Colonic mucosa (tissue), 4 donors: ENCODE measurements at regions not wholly inside any gene's neighbourhood (a gene's known extent, or its start where the extent isn't known, plus 50 kb on each side); places are given as distances from the start of the nearest gene placed in this dataset.

Experiments used
- DNase-seq: peaks from one replicate; pipeline ENCODE4 v3.0.0-alpha.2; 2020
- H3K27ac ChIP-seq: fragments of 200-600 bp; one replicate; pipeline ENCODE4 v1.8.0; 2021
- H3K27me3 ChIP-seq: fragments of 200-600 bp; one replicate; pipeline ENCODE4 v1.8.0; 2021
- H3K36me3 ChIP-seq: fragments of 200-600 bp; one replicate; pipeline ENCODE4 v1.8.0; 2021
- H3K4me1 ChIP-seq: fragments of 200-600 bp; one replicate; pipeline ENCODE4 v1.8.0; 2021; ENCODE audit warnings: mild to moderate bottlenecking
- H3K4me3 ChIP-seq: fragments of 200-600 bp; one replicate; pipeline ENCODE4 v1.8.0; 2021
- H3K9ac ChIP-seq, 2 donors: one replicate each; pipeline ENCODE4 v1.7.0; 2013; ENCODE audit warnings: control low read depth in 2 of 2, low read depth in 2 of 2, low read length in 2 of 2
- H3K9me3 ChIP-seq: fragments of 200-600 bp; one replicate; pipeline ENCODE4 v1.8.0; 2021
- CTCF ChIP-seq: fragments of 200-600 bp; IDR thresholded peaks from one replicate; pipeline ENCODE4 v1.8.0; 2022; ENCODE audit warnings: antibody characterized with exemption, mild to moderate bottlenecking
- intact Hi-C: fragments of 100-400 bp; cut with DNase I; formaldehyde crosslinking; loops from one replicate; pipeline ENCODE4 v1.14.1; 2022
- donor health status: healthy.
- donor health status: DM: no; HTN: no; CAD: no.
- donor health status: DM: no; HTN: no; CAD: no.

GRCh38 chr6:4243237-4243636, 107.9 kb upstream of the ECI2 start:
- Histone ChIP-seq H3K4me1 (no peaks in the 10 kb centered on the region), H3K27ac (no peak overlapping the region), H3K4me3 (no peak overlapping the region), H3K36me3 (no peaks in the 10 kb centered on the region), H3K9me3 (no peaks in the 10 kb centered on the region), H3K27me3 (no peaks in the 10 kb centered on the region), H3K9ac (no peak overlapping the region)
- no peak for TF ChIP-seq CTCF
- intact Hi-C loops = no loop called here
- no peak for DNase-seq

- no peak overlapping the region for H3K9ac ChIP-seq
- no peak for TF ChIP-seq CTCF
- H3K27ac ChIP-seq = no peak overlapping the region
- no peaks in the 10 kb centered on the region for H3K9me3 ChIP-seq
- intact Hi-C loops = no loop called here
- no peak for DNase-seq
- no peak overlapping the region for H3K4me3 ChIP-seq
- H3K4me1 ChIP-seq = no peaks in the 10 kb centered on the region
- no peaks in the 10 kb centered on the region for H3K27me3 ChIP-seq
- no peaks in the 10 kb centered on the region for H3K36me3 ChIP-seq
These were observed 107.2 kb upstream of the ECI2 start for GRCh38 chr6:4242601-4243000.

GRCh38 chr6:4240148-4240547, 104.8 kb upstream of the ECI2 start:
- TF ChIP-seq CTCF = no peak
- Histone ChIP-seq H3K27me3 (no peaks in the 10 kb centered on the region), H3K36me3 (no peaks in the 10 kb centered on the region), H3K27ac (no peak overlapping the region), H3K4me1 (no peaks in the 10 kb centered on the region), H3K4me3 (no peak overlapping the region), H3K9ac (no peak overlapping the region), H3K9me3 (no peaks in the 10 kb centered on the region)
- intact Hi-C loops = no loop called here
- no peak for DNase-seq

- Histone ChIP-seq H3K27ac (no peak overlapping the region), H3K36me3 (no peaks in the 10 kb centered on the region), H3K9ac (no peak overlapping the region), H3K9me3 (no peaks in the 10 kb centered on the region), H3K27me3 (no peaks in the 10 kb centered on the region), H3K4me3 (no peak overlapping the region), H3K4me1 (no peaks in the 10 kb centered on the region)
- intact Hi-C loops = no loop called here
- no peak for DNase-seq
- no peak for TF ChIP-seq CTCF
These were observed 89.9 kb upstream of the ECI2 start for GRCh38 chr6:4225161-4225872.

- Histone ChIP-seq H3K27ac (no peak overlapping the region), H3K4me1 (no peaks in the 10 kb centered on the region), H3K9ac (no peak overlapping the region), H3K36me3 (no peaks in the 10 kb centered on the region), H3K4me3 (no peak overlapping the region), H3K27me3 (no peaks in the 10 kb centered on the region), H3K9me3 (no peaks in the 10 kb centered on the region)
- no peak for DNase-seq
- intact Hi-C loops = no loop called here
- no peak for TF ChIP-seq CTCF
These were observed 88.9 kb upstream of the ECI2 start for GRCh38 chr6:4224067-4224978.
